LoVo (cell line): ENCODE measurements at regions not wholly inside any gene's neighbourhood (a gene's known extent, or its start where the extent isn't known, plus 50 kb on each side); places are given as distances from the start of the nearest gene placed in this dataset.
"Not testable (repeated sequence)": the region's sequence is repeated elsewhere in the genome, so short reads cannot be mapped to it uniquely, and the experiment has no call there.

Experiments used
- DNase-seq: peaks from one replicate; pipeline ENCODE4 v3.0.0-alpha.2; 2016; ENCODE audit warnings: low spot score

GRCh38 chr14:43858981-43859380 lies 648.1 kb downstream of the FSCB start:
- DNase-seq, result no peak

DNA sequence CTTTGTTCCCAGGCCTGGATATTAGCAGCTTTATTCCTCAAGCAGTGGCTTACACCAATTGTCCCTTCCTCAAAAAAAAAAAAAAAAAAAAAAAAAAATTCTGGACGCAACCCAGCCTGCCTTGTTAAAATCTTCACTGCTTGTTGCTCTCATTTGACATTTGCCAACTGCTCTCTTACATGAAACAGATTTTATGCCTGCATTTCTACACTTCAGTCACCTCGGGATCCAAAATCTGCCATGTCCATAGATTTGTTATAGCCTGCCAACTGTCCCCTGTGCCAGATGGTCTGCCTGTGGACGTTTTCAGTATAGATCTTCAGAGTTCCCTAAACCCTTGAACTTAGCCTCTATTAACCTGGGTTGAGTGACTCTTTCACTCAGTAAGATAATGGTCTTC lies 651.5 kb downstream of the FSCB start:
- no peak for DNase-seq

DNA sequence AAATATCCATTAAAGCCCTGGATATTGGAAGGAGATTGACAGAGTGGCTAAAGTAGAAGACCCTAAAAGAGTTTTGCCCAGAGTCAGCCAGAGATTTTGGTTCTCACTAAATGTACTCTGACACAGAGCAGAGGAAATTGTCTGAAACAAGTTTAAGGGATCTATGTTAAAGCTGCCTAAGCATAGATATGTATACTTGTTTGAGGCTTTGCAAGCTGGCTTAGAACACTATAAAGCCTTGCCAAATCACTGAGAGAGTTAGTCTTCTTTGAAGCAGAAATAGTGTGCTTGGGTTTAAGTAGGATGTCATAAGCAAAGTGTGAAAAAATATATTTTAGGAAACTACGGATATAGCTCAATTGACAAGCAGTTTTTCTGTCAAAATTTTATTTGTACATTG lies 653.5 kb downstream of the FSCB start:
- DNase-seq, result no peak

DNA sequence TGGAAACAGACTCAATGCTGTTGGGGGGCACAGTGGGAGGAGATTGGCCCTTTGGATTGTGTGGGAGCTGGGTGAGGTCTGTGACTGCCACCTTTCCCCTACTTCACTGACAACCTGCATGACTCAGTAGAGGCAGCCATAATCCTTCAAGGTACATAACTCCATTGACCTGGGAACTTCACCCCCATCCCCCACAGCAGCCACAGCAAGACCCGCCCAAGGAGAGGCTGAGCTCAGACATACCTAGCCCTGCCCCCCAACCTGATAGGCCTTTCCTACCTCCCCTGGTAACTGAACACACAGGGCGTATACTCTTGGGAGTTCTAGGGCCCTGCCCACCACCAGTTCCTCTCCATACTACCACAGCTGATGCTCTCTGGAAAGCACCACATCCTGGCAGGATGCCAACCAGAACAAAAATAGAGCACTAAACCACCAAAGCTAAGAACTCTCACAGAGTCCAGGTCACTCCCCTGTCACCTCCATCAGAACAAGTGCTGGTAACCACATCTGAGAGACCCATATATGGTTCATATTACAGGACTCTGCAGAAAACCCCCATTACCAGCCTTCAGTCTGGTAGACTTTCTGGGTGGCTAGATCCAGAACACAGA lies 703.9 kb downstream of the FSCB start:
- peak; percentile 74 for DNase-seq

- no peak for DNase-seq
Observed at GRCh38 chr14:43795600-43796228, 711.4 kb downstream of the FSCB start.

DNA sequence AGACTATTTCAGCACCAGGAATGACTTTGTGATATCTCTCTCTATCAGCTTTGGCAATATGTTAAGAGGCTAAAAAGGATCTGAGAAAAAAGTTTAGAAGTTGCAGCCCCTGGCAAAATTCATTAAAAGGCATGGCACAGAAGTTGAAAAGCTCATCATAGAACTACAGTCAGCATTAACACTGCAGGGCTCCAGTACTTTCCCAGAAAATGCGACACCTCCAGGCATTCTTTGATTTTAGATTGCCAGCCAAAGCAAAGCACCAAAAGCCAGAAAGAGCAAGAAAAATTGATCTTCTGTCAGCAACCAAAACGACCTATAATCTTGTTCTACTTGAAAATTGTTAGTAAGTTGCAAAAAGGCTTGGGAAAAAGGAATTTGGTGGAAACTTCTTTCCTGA lies 713.5 kb downstream of the FSCB start:
- DNase-seq, result no peak

DNA sequence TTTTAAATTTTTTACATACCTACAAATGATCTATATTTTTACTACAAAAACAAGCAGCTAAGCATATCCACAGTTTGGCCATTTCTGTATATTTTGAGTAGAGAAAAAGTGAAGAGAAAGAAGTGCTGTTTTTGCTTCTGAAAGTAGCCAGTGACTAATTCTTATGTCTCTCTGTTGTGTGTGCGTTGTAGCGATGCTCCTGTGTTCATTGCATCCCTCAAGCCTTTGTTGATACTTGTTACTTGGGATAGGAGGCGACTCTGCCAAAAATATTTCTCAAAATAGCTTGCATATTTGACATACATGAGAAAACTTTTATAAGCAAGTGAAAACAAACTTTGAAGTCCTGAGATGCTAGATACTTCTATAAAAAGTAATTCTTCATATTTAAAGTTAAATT lies 714.1 kb downstream of the FSCB start:
- no peak for DNase-seq

DNA sequence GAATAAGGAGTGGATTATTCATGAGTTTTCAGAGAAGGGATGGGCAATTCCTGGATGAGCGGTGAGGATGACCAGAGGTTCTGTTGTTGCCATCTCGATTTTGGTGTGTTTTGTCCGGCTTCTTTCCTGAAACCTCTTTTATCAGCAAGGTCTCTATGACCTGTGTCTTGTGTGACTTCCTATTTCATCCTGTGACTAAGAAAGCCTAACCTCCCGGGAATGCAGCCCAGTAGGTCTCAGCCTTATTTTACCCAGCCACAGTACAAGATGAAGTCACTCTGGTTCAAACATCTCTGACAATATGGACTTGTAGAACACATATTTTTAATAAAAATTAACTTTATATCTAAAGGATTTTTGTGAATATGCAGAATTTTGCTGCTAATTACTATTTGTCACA lies 716.4 kb downstream of the FSCB start:
- no peak for DNase-seq

DNA sequence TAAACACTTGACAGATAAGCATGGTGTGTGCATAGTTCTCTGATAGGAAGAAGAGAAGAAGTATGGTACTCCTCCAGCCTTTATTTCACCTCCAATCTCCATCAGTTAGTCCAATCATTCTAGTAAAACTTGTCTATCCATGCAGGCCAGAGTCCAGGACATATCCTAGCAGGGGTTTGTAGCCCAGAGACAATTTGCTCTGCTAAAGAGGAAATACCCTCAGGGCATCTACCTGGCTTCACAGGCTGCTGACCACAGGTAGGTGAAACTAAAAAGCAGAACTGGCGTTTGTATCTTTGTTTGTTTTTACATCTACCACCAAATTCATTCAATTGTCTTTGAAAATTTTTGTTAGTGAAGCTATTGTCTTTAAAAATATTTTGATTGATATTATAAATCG lies 717.6 kb downstream of the FSCB start:
- DNase-seq, result no peak

DNA sequence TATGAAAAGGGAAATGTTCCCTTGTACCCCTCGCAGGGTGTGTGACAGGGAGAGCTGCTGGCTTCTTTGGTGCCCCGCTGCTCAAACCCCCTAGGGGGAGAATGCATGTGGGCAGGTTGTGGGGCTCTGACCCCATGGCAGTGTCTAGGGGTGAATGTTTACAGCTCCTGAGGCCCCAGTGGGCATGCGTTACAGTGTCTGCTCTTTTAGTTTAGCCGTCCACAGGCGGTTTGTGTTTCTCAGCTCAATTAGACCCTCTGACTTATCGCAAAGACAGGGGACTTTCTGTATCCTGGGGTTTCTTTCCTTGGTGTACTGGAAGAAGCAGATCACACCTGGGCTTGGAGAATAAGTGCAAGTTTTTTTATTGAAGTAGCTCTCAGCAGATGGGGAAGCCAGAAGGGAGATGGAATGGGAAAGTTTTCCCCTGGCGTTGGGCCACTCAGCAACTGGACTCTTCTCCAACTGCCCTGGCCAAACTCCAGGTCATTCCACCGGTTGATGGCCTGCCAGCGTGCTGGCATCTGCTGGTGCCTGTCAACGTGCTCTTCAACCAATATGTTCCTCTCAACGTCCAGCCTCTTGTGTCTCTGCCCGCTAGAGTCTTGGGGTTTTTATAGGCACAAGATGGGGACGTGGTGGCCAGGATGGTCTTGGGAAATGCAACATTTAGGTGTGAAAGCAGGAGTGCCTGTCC lies 720.9 kb downstream of the FSCB start:
- no peak for DNase-seq

DNA sequence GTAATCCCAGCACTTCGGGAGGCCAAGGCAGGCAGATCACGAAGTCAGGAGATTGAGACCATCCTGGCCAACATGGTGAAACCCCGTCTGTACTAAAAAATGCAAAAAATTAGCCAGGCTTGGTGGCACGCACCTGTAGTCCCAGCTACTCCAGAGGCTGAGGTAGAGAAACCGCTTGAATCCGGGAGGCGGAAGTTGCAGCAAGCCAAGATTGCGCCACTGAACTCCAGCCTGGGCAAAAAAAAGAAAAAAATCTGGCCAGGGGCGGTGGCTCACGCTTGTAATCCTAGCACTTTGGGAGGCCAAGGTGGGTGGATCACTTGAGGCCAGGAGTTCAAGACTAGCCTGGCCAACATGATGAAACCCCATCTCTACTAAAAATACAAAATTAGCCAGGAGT lies 722.7 kb downstream of the FSCB start:
- DNase-seq, result not testable (repeated sequence)

GRCh38 chr14:43778937-43779639 lies 728.0 kb downstream of the FSCB start:
- no peak for DNase-seq

- DNase-seq, result no peak
Observed at GRCh38 chr14:43778570-43778936, 728.5 kb downstream of the FSCB start.

DNA sequence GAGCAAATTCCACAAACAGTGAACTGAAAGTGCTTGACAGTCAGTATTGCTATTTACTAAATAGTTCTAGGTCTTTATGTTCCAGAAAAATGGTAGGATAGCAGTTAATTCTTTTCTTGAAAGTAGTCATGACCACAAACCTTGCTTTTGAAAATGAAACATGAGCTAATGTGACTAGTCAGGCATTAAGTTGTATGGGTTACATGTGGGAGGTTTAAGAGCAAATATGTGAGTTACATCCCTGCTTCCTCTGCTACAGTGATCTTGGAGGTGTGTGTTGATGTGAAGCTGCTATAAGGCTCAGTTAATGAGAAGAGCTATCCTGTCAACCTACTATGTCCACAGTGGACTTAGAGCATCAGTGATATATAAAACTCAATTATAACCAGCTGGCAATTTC lies 741.6 kb downstream of the FSCB start:
- DNase-seq, result no peak

GRCh38 chr14:43764433-43764832 lies 742.6 kb downstream of the FSCB start:
- no peak for DNase-seq

DNA sequence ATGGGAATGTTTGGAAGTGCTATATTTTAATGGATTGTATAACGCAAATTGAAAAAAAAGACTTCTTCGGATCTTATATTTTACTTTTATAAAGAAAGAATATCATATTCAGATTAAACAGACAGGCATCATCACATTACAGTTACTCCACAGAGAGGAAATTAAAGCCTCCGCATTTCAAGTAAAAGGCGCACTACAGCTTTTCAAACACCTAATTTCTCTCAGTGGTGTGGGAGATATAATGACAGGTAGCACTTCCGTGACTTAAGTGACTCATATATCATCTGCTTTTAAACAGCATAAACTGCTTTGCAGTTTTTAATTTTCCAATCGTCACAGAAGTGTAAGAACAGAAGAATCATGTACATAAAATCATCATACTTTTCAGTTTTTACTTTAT lies 751.4 kb downstream of the FSCB start:
- DNase-seq, result no peak

DNA sequence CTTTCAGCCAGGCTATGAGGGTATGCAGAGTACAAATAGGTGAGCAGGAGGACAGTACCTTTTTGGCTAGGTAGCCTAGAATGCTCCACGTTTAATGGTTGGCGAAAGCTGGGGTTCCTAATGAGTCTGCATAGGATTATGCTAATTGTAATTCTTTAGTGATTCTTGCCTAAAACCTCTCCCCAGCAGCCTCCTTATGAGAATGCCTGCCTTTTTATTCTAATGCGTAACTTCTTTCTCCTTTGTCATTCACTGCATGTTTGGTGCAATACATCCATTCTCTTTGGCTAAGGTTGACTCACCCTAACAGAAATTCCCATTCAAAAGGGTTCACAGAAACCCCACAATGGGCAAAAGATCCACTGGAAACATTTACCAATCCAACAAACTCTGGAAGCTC lies 752.2 kb downstream of the FSCB start:
- DNase-seq, result no peak

DNA sequence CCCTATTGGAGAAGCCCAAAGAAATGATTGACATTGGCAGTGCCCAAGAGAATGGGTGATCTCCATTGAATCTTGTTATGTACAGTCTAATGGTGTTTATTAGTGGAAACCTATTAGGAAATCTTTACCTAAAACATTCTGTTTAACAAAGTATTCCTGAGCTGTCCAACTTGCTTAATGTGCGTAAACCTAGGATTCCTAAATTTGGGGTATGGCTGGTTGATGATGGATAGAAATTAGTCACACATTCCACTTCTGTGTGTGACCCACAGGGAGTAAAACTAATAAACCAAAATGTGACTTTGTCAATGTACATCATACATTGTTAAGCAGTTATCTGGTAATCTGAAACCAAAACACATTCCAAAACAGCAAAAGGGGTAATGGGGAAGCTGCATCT lies 761.3 kb downstream of the FSCB start:
- DNase-seq, result no peak

DNA sequence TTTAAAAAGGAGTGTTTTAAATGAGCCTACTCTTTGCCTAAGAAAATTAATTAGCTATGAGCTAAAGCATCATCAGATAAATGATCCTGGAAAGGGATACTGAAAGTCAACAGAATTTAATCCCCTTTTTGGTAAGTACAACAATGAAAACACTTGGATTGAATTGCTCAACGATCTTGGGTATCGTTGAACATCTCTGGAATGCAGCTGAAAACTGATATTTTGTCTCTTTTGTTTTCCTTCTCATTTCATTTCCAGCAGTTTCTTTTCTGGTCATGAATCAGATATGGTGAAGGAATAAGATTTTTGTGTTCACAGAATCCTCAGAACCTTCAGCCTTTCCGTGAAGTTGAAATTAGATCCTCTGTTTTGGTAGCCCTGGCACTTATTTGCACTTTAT lies 771.2 kb downstream of the FSCB start:
- no peak for DNase-seq

- no peak for DNase-seq
Observed at GRCh38 chr14:43729143-43729542, 777.9 kb downstream of the FSCB start.

GRCh38 chr14:43706900-43707299 lies 800.2 kb downstream of the FSCB start:
- no peak for DNase-seq

- DNase-seq, result not testable (repeated sequence)
Observed at GRCh38 chr14:43698561-43699284, 808.4 kb downstream of the FSCB start.
